ENCODE measurements at regions not wholly inside any gene's neighbourhood (a gene's known extent, or its start where the extent isn't known, plus 50 kb on each side); places are given as distances from the start of the nearest gene placed in this dataset.
"Not testable (repeated sequence)": the region's sequence is repeated elsewhere in the genome, so short reads cannot be mapped to it uniquely, and the experiment has no call there.

GRCh38 chr5:83800201-83800600 lies 79.5 kb upstream of the HAPLN1 start:
- H3K4me3 ChIP-seq (ENCODE audit: low read depth, low read length), result no peak overlapping the region
- DNase-seq (ENCODE audit: low read depth), result no peak
- TF ChIP-seq POLR2A (IDR thresholded peaks at IDR 0.05; ENCODE audit: extremely low read depth, insufficient read length) (no peak), MYC (IDR thresholded peaks at IDR 0.05; ENCODE audit: low read depth, low read length) (no peak), CTCF (IDR thresholded peaks at IDR 0.05; ENCODE audit: low read depth, low read length) (no peak)
- TF ChIP-seq, protein P1, sequence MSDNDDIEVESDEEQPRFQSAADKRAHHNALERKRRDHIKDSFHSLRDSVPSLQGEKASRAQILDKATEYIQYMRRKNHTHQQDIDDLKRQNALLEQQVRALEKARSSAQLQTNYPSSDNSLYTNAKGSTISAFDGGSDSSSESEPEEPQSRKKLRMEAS (IDR thresholded peaks at IDR 0.05; ENCODE audit: low read depth, low read length), result no peak

DNA sequence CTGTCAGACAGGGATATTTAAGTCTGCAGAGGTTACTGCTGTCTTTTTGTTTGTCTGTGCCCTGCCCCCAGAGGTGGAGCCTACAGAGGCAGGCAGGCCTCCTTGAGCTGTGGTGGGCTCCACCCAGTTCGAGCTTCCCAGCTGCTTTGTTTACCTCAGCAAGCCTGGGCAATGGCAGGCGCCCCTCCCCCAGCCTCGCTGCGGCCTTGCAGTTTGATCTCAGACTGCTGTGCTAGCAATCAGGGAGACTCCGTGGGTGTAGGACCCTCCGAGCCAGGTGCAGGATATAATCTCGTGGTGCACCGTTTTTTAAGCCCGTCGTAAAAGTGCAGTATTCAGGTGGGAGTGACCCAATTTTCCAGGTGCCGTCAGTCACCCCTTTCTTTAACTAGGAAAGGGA lies 78.4 kb upstream of the HAPLN1 start:
- DNase-seq (ENCODE audit: low read depth); H3K4me3 ChIP-seq (ENCODE audit: low read depth, low read length): not testable (repeated sequence)

DNA sequence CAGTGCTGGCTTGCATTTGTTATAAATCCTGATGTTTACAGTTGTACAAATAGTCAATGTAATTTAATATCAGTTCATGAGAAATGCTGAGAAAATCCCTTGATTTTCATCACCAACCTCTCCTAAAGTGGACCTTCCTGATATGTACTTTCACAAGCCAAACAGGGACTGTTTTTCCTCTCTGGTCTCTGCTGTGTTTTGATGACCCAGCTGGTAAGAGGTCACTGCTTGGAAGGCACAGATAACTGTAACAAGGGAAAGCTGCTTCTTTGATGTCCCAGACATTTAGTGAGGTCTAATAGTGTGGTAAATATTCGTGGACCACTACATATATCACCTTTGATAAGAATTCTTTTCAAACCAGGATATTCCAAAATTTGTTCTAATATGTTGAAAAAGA lies 68.7 kb upstream of the HAPLN1 start:
- no peak overlapping the region for H3K4me3 ChIP-seq (ENCODE audit: low read depth, low read length)
- TF ChIP-seq MYC (IDR thresholded peaks at IDR 0.05; ENCODE audit: low read depth, low read length) (no peak), CTCF (IDR thresholded peaks at IDR 0.05; ENCODE audit: low read depth, low read length) (no peak)
- TF ChIP-seq, protein P1 (IDR thresholded peaks at IDR 0.05; ENCODE audit: low read depth, low read length), result no peak
- no peak for DNase-seq (ENCODE audit: low read depth)

- no peak for DNase-seq (ENCODE audit: low read depth)
- TF ChIP-seq MYC (IDR thresholded peaks at IDR 0.05; ENCODE audit: low read depth, low read length), result no peak
- TF ChIP-seq POLR2A (IDR thresholded peaks at IDR 0.05; ENCODE audit: extremely low read depth, insufficient read length), result no peak
- TF ChIP-seq, protein P1 (IDR thresholded peaks at IDR 0.05; ENCODE audit: low read depth, low read length), result no peak
- no peak for TF ChIP-seq CTCF (IDR thresholded peaks at IDR 0.05; ENCODE audit: low read depth, low read length)
- no peak overlapping the region for H3K4me3 ChIP-seq (ENCODE audit: low read depth, low read length)
Observed at GRCh38 chr5:83787631-83788030, 67.0 kb upstream of the HAPLN1 start.

GRCh38 chr5:83785176-83785668 lies 64.6 kb upstream of the HAPLN1 start:
- no peak overlapping the region for H3K4me3 ChIP-seq (ENCODE audit: low read depth, low read length)
- no peak for DNase-seq (ENCODE audit: low read depth)
- no peak for TF ChIP-seq CTCF (IDR thresholded peaks at IDR 0.05; ENCODE audit: low read depth, low read length)
- no peak for TF ChIP-seq MYC (IDR thresholded peaks at IDR 0.05; ENCODE audit: low read depth, low read length)
- TF ChIP-seq, protein P1 (IDR thresholded peaks at IDR 0.05; ENCODE audit: low read depth, low read length), result no peak
- no peak for TF ChIP-seq POLR2A (IDR thresholded peaks at IDR 0.05; ENCODE audit: extremely low read depth, insufficient read length)

- no peak for DNase-seq (ENCODE audit: low read depth)
- TF ChIP-seq POLR2A (IDR thresholded peaks at IDR 0.05; ENCODE audit: extremely low read depth, insufficient read length), result no peak
- TF ChIP-seq, protein P1 (IDR thresholded peaks at IDR 0.05; ENCODE audit: low read depth, low read length), result no peak
- no peak for TF ChIP-seq MYC (IDR thresholded peaks at IDR 0.05; ENCODE audit: low read depth, low read length)
- no peak for TF ChIP-seq CTCF (IDR thresholded peaks at IDR 0.05; ENCODE audit: low read depth, low read length)
- H3K4me3 ChIP-seq (ENCODE audit: low read depth, low read length), result no peak overlapping the region
Observed at GRCh38 chr5:83780699-83781350, 60.2 kb upstream of the HAPLN1 start.

All from NB4 (cell line).